ENCODE measurements at regions not wholly inside any gene's neighbourhood (a gene's known extent, or its start where the extent isn't known, plus 50 kb on each side); places are given as distances from the start of the nearest gene placed in this dataset.

DNA sequence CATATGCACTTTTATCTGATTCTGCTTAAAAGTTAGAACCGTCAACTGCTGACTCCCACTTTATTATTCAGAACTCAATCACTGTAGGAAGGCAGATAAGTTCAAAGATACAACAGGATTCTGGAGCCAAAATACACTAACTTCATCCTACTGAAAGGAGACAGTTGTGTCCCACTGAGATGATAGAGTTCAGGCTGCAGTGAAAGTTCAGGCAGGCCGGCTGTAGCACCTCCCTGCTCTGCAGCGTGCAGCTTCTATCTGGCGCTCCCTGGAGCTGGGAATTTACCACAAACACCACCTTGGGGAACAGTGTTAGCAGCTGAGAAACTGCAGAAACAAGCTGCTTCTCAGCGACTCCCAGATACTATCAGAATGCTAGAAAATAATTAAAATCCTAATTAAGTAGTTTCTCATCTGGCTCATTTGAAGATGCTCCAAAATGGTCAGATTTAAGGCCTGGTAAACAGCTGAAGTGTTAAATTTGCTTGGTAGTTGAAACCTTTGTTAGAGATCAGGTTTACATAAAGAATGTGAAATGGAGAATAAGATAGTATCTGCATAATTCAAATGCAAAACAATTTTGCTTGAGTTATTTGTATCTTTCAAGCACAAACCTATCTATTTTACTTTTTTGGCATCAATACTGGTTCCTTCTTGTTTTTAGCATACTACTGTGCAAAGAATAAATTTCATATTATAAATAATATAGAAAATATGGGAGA lies 52.3 kb upstream of the CNTLN start:
- TF ChIP-seq CTCF (IDR thresholded peaks at IDR 0.05): no peak
- TF ChIP-seq POLR2AphosphoS5 (IDR thresholded peaks at IDR 0.05): no peak
- no peak for TF ChIP-seq POLR2A (IDR thresholded peaks at IDR 0.05)

Measured in breast epithelium (tissue), 3 donors.